ENCODE measurements at regions not wholly inside any gene's neighbourhood (a gene's known extent, or its start where the extent isn't known, plus 50 kb on each side); places are given as distances from the start of the nearest gene placed in this dataset.
"Not testable (repeated sequence)": the region's sequence is repeated elsewhere in the genome, so short reads cannot be mapped to it uniquely, and the experiment has no call there.

DNA sequence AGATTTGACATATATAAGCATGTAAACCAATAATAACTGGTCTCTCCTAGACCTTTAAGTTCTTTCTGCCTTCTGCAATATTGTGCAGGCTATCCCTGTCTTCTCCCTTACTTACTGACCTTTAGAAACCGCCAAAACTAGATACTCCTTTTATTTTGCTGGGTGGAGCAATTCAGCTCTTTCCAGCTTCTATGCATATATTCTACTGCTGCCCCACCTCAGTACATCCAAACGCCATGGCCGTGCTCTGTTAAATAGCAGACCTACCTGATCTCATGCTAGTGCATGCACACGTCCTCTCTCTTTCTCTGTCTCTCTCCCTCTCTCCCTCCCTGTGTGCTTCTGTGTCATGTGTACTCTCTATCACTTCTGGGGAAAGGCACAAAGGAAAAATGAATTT lies 76.7 kb upstream of the CAPRIN1 start:
- no peak for DNase-seq (ENCODE audit: low read depth in 4 of 4, low spot score in 3 of 4)

GRCh38 chr11:33971530-33971929 lies 79.7 kb upstream of the LMO2 start:
- not testable (repeated sequence) for DNase-seq (ENCODE audit: low read depth in 4 of 4, low spot score in 3 of 4)

- DNase-seq (ENCODE audit: low read depth in 4 of 4, low spot score in 3 of 4), result peak in 3 of 4 donors; percentile 35 to 55 (median 51)
Measured at GRCh38 chr11:33970984-33971466, 79.1 kb upstream of the LMO2 start.

DNA sequence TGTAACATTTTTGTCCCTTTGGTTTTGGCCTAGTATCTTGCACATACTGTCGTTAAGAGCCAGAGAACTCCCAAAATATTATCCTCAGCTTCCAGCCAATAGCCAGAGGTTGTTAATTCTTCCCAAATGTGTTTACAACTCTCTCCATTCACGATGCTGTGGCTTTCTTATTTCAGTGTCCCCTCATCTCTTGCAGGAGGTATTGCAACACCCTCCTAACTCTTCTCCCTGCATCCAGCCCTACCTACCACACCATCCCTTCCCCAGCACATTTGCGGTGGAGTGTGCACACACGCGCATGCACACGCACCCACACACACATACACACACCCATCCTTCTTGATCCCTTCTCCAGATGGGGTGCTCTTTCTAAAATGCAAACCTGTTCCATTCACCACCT lies 75.6 kb upstream of the LMO2 start:
- DNase-seq (ENCODE audit: low read depth in 4 of 4, low spot score in 3 of 4), result no peak

DNA sequence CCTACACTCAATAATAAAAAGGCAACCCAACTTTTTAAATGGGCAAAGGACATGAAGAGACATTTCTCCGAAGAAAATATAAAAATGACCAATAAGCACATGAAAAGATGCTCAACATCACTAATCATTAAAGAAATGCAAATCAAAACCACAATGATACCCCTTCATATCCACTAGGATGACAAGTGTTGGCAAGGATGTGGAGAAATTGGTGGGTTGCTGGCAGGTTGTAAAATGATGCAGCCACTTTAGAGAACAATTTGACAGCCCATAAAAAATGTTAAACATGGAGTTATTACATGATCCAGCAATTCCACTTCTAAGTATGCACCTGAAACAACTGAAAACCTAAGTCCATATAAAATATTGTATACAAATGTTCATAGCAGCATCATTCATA lies 73.2 kb upstream of the LMO2 start:
- no peak for DNase-seq (ENCODE audit: low read depth in 4 of 4, low spot score in 3 of 4)

GRCh38 chr11:33959855-33960400 lies 68.1 kb upstream of the LMO2 start:
- no peak for DNase-seq (ENCODE audit: low read depth in 4 of 4, low spot score in 3 of 4)

DNA sequence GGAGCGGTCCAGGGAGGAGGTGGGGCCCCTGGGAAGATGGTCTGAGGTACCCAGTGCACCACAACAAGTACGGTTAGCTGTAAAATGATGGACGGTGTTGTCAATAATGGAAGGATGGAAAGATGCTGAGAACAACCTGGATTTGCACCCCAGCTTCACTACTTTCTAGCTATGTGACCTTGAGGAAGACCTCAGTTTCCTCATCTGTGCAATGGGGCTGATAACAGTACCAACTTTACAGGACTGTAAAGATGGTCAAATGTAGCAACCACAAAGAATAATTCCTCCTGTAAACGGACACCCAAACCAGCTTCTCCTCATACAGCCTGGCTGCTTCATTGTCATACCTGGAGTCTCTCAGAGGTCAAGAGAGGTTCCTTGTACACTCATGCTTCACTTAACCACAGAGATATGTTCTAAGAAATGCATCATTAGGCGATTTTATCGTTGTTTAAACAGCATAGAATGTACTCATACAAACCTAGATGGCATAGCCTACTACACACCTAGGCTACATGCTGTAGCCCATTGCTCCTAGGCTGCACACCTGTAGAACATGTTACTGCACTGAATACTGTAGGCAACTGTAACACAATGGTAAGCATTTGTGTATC lies 65.5 kb upstream of the LMO2 start:
- DNase-seq (ENCODE audit: low read depth in 4 of 4, low spot score in 3 of 4), result no peak

DNA sequence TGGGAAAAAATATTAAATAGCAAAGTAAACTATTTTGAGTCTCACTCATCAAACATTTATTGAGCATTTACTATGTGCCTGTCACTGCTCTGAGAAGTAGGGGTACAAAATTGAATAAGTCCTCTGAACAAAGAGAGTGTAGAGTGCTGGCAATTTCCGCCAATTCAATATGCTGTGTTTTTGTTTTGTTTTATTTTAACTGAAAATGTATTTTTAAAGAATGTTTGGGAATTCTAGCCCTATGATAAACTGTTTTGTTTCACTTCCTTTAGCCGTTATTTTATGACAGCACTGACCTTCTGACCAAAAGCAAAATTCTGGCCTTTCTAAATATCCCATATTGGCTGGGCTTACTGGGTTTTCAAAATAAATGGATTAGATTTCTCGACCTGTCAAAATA lies 64.7 kb upstream of the LMO2 start:
- DNase-seq (ENCODE audit: low read depth in 4 of 4, low spot score in 3 of 4), result no peak

DNA sequence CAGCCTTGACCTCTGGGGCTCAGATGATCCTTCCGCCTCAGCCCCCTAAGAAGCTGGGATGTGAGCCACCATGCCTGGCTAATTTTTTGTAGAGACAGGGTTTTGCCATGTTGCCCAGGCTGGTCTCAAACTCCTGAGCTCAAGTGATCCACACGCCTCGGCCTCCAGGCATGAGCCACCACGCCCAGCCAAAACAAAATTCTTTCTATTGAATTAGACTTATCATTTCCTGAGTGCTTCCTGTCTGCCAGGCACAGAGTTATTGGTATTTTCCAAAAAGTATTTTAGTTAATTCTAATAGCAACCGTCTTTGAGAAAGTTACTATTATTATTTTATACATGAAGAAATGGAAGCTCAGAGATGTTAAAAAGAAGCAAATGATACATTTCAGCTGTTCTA lies 61.4 kb upstream of the LMO2 start:
- no peak for DNase-seq (ENCODE audit: low read depth in 4 of 4, low spot score in 3 of 4)

GRCh38 chr11:33952805-33953204 lies 60.9 kb upstream of the LMO2 start:
- no peak for DNase-seq (ENCODE audit: low read depth in 4 of 4, low spot score in 3 of 4)

- DNase-seq (ENCODE audit: low read depth in 4 of 4, low spot score in 3 of 4), result no peak
Measured at GRCh38 chr11:33949252-33949913, 57.5 kb upstream of the LMO2 start.

GRCh38 chr11:33948494-33948893 lies 56.6 kb upstream of the LMO2 start:
- DNase-seq (ENCODE audit: low read depth in 4 of 4, low spot score in 3 of 4), result no peak

DNA sequence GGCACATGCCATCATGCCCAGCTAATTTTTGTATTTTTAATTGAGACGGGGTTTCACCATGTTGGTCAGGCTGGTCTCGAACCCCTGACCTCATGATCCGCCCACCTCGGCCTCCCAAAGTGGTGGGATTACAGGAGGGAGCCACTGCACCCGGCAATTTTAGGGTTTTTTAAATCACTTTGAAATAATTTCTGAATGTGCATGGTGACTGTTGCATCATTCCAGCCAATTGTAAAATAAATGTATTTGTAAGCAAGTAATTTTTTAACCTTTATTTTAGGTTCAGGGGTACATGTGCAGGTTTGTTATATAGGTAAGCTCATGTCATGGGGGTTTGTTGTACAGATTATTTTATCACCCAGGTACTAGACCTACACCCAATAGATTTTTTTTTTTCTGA lies 56.0 kb upstream of the LMO2 start:
- DNase-seq (ENCODE audit: low read depth in 4 of 4, low spot score in 3 of 4), result not testable (repeated sequence)

GRCh38 chr11:33946930-33947329 lies 55.1 kb upstream of the LMO2 start:
- no peak for DNase-seq (ENCODE audit: low read depth in 4 of 4, low spot score in 3 of 4)

- DNase-seq (ENCODE audit: low read depth in 4 of 4, low spot score in 3 of 4), result no peak
Measured at GRCh38 chr11:33945481-33946268, 53.8 kb upstream of the LMO2 start.

DNA sequence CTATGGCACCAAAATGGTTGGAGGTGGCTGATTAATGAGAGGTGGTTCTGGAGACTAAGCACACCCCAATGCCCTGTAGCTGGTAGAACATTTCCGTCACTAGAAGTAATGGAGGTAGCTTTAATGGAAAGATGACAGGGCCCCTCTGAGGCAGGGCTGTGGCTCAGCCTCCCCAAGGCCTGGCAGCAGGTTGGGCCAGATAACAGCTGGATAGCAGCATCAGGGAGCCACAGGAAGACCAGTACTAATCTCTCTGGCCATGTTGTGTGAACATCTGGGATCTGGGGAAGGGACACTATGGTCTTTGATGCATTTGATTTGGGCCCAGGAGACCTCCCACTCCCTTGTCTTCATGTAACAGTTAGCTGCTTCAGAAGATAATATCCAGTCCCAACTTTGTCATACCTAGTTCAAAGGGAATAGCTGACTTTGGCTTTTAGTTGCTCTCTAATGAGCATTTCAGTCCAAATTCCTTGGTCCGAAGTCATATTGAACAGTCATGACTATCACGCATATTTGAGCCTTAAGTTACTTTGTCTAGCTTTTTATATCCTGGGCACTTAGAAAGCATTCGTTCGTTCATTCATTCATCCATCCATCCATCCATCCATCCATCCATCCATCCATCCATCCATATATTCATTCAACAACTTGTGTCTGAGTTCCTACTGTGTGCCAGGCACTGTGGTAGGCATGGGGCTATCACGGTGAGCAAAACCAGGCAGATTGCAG lies 53.0 kb upstream of the LMO2 start:
- no peak for DNase-seq (ENCODE audit: low read depth in 4 of 4, low spot score in 3 of 4)

GRCh38 chr11:33944345-33944692 lies 52.4 kb upstream of the LMO2 start:
- no peak for DNase-seq (ENCODE audit: low read depth in 4 of 4, low spot score in 3 of 4)

DNA sequence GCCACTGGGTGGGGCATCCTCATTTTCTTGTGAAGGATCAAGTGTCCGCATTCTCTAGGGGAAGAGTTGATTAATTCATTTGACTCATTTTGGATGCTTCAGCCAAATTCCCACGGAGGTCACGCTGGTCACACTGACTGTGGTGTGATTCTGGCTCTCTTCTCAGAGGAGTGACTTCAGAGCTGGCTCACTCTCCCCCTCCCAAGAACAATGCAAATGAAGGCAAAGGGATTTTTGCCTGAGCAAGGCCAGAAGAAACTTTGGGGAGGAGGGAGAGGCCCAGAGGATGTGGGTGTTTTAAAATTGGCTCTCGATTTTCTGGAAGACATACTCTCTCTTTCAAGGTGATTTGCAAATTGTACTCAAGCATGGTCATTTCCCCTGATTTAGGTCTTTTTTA lies 51.1 kb upstream of the LMO2 start:
- no peak for DNase-seq (ENCODE audit: low read depth in 4 of 4, low spot score in 3 of 4)

DNA sequence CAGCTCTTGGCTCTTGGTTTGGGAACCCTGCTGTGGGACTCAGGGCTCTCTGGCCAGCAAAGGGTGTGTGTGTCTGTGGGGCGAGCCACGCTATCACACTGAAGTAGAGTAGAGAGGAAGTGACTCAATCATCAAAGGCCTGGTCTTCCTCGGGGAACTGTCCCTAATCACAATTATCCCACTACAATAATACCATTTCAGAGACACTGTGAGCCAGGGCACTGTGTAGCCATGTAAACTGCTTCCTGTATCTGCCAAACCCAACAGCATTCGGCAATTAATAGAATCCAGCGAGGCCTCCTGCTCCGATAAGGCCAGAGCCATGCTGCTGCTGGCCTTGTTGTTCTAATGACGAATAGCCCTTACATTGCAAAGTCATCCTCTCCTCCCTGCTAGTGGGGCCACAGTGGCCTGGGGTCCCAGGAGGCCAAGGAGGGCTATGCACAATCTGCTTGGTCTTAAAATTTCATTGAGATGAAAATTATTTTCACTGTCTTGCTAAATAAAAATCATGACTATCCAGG lies 49.8 kb upstream of the LMO2 start:
- no peak for DNase-seq (ENCODE audit: low read depth in 4 of 4, low spot score in 3 of 4)

Measured in right renal pelvis (tissue), 4 donors.